Mesenchymal stem cell (in vitro differentiated cells and primary cell): ENCODE measurements at regions not wholly inside any gene's neighbourhood (a gene's known extent, or its start where the extent isn't known, plus 50 kb on each side); places are given as distances from the start of the nearest gene placed in this dataset.

Source experiments
- DNase-seq: peaks from one replicate; pipeline ENCODE4 v3.0.0-alpha.2; 2013
- H2AFZ ChIP-seq: one replicate; pipeline ENCODE4 v1.6.1; 2013; ENCODE audit warnings: low read depth, mild to moderate bottlenecking, control low read depth, inconsistent platforms, low read length, moderate library complexity
- H2AK5ac ChIP-seq: 2 replicates; pipeline ENCODE4 v1.6.1; 2013; ENCODE audit warnings: low read length, moderate library complexity, mild to moderate bottlenecking, inconsistent platforms; ENCODE audit not compliant: severe bottlenecking
- H2BK120ac ChIP-seq: one replicate; pipeline ENCODE4 v1.6.1; 2013; ENCODE audit warnings: low read depth, mild to moderate bottlenecking, inconsistent platforms, low read length, moderate library complexity
- H2BK12ac ChIP-seq, 2 experiments: one replicate each; pipeline ENCODE4 v1.6.1; 2013; ENCODE audit warnings: inconsistent platforms in 2 of 2, low read length in 2 of 2, mild to moderate bottlenecking in 2 of 2, moderate library complexity in 2 of 2, control low read depth in 1 of 2
- H2BK15ac ChIP-seq: one replicate; pipeline ENCODE4 v1.6.1; 2013; ENCODE audit warnings: mild to moderate bottlenecking, low read depth, inconsistent platforms; ENCODE audit not compliant: poor library complexity, severe bottlenecking
- H2BK5ac ChIP-seq: 2 replicates; pipeline ENCODE4 v1.6.1; 2013; ENCODE audit warnings: low read depth, mild to moderate bottlenecking, low read length, control low read depth, inconsistent platforms; ENCODE audit not compliant: poor library complexity, severe bottlenecking
- H3K14ac ChIP-seq, 2 experiments: one replicate each; pipeline ENCODE4 v1.6.1; 2013; ENCODE audit warnings: inconsistent platforms in 2 of 2, low read length in 2 of 2, control low read depth in 1 of 2, mild to moderate bottlenecking in 1 of 2, moderate library complexity in 1 of 2
- H3K18ac ChIP-seq, 2 experiments: one replicate each; pipeline ENCODE4 v1.6.1; 2013; ENCODE audit warnings: inconsistent platforms in 2 of 2, low read length in 2 of 2, control low read depth in 1 of 2, low read depth in 1 of 2, mild to moderate bottlenecking in 1 of 2
- H3K23ac ChIP-seq, 2 experiments: one replicate each; pipeline ENCODE4 v1.6.1; 2013; ENCODE audit warnings: inconsistent platforms in 2 of 2, low read length in 2 of 2, mild to moderate bottlenecking in 2 of 2, moderate library complexity in 2 of 2, control low read depth in 1 of 2
- H3K27ac ChIP-seq: 2 replicates; pipeline ENCODE4 v1.5.1; 2013; ENCODE audit warnings: mild to moderate bottlenecking, moderate library complexity, low read length, control low read depth, inconsistent platforms; ENCODE audit not compliant: poor library complexity, severe bottlenecking
- H3K27me3 ChIP-seq, 2 experiments: 2 replicates each; pipeline versions ENCODE4 v1.6.1 to v1.7.0; 2013; ENCODE audit warnings: low read length in 2 of 2, mild to moderate bottlenecking in 2 of 2, moderate library complexity in 2 of 2, control low read depth in 1 of 2, inconsistent platforms in 1 of 2; ENCODE audit not compliant: control insufficient read depth in 1 of 2, insufficient read depth in 1 of 2
- H3K36me3 ChIP-seq, 2 experiments: 2 replicates each; pipeline versions ENCODE4 v1.6.1 to v1.7.0; 2013; ENCODE audit warnings: low read length in 2 of 2, control low read depth in 1 of 2, inconsistent platforms in 1 of 2, low read depth in 1 of 2, mild to moderate bottlenecking in 1 of 2; ENCODE audit not compliant: insufficient read depth in 2 of 2, control insufficient read depth in 1 of 2
- H3K4ac ChIP-seq, 2 experiments: one replicate each; pipeline ENCODE4 v1.6.1; 2013; ENCODE audit warnings: inconsistent platforms in 2 of 2, low read length in 2 of 2, mild to moderate bottlenecking in 2 of 2, moderate library complexity in 2 of 2, control low read depth in 1 of 2, low read depth in 1 of 2
- H3K4me1 ChIP-seq: 2 replicates; pipeline ENCODE4 v1.6.1; 2013; ENCODE audit warnings: low read depth, low read length, control low read depth; ENCODE audit not compliant: control insufficient read depth, insufficient read depth
- H3K4me2 ChIP-seq: 2 replicates; pipeline ENCODE4 v1.6.1; 2013; ENCODE audit warnings: low read length, mild to moderate bottlenecking, inconsistent platforms; ENCODE audit not compliant: poor library complexity, severe bottlenecking
- H3K4me3 ChIP-seq, 2 experiments: 2 replicates each; pipeline versions ENCODE4 v1.5.1 to v1.7.0; 2013; ENCODE audit warnings: low read length in 2 of 2, mild to moderate bottlenecking in 2 of 2, control low read depth in 1 of 2, low read depth in 1 of 2; ENCODE audit not compliant: insufficient read depth in 1 of 2
- H3K79me1 ChIP-seq: replicated peaks from 2 replicates; pipeline ENCODE4 v1.6.1; 2013; ENCODE audit warnings: mild to moderate bottlenecking, control low read depth, low read length, inconsistent platforms; ENCODE audit not compliant: poor library complexity, severe bottlenecking
- H3K9ac ChIP-seq: 2 replicates; pipeline ENCODE4 v1.7.0; 2013; ENCODE audit warnings: mild to moderate bottlenecking, low read length, moderate library complexity
- H3K9me3 ChIP-seq: 2 replicates; pipeline ENCODE4 v1.7.0; 2013; ENCODE audit warnings: mild to moderate bottlenecking, low read length; ENCODE audit not compliant: control insufficient read depth
- H4K8ac ChIP-seq: one replicate; pipeline ENCODE4 v1.6.1; 2013; ENCODE audit warnings: inconsistent platforms, mild to moderate bottlenecking, low read length, moderate library complexity
- H4K91ac ChIP-seq: one replicate; pipeline ENCODE4 v1.6.1; 2013; ENCODE audit warnings: mild to moderate bottlenecking, low read length, inconsistent platforms
- WGBS: methylation state at CpG from one replicate; pipeline ENCODE4 v1.1.7; 2013; ENCODE audit warnings: mixed read lengths; 5-methylcytosine and 5-hydroxymethylcytosine counted together

GRCh38 chr9:2311920-2312319, 296.8 kb downstream of the SMARCA2 start:
- DNase-seq: no peak
- Histone ChIP-seq H2AFZ (no peak overlapping the region), H3K18ac (no peak overlapping the region), H3K9me3 (peaks cover 54% of the 10 kb centered on the region), H3K36me3 (no peaks in the 10 kb centered on the region), H3K27ac (no peak overlapping the region), H3K9ac (no peak overlapping the region), H3K27me3 (no peaks in the 10 kb centered on the region), H3K14ac (no peak overlapping the region), H3K4ac (no peak overlapping the region), H2BK12ac (no peak overlapping the region), H3K79me1 (no peaks in the 10 kb centered on the region), H2BK15ac (no peak overlapping the region), H2AK5ac (no peak overlapping the region), H4K8ac (no peak overlapping the region), H2BK5ac (no peak overlapping the region), H3K4me1 (no peaks in the 10 kb centered on the region), H3K4me2 (no peak overlapping the region), H2BK120ac (no peak overlapping the region), H3K4me3 (no peak overlapping the region), H3K23ac (no peak overlapping the region), H4K91ac (no peak overlapping the region)

- H3K4me3 ChIP-seq: no peak overlapping the region
- no peak overlapping the region for H2BK15ac ChIP-seq
- H3K4me2 ChIP-seq: no peak overlapping the region
- no peaks in the 10 kb centered on the region for H3K79me1 ChIP-seq
- H2BK120ac ChIP-seq: no peak overlapping the region
- peaks cover 54% of the 10 kb centered on the region for H3K9me3 ChIP-seq
- no peak overlapping the region for H2AFZ ChIP-seq
- no peak overlapping the region for H3K14ac ChIP-seq
- no peak overlapping the region for H3K9ac ChIP-seq
- H3K36me3 ChIP-seq: no peaks in the 10 kb centered on the region
- no peak overlapping the region for H2BK5ac ChIP-seq
- no peak overlapping the region for H4K91ac ChIP-seq
- H2AK5ac ChIP-seq: no peak overlapping the region
- DNase-seq: no peak
- no peak overlapping the region for H3K4ac ChIP-seq
- H3K27me3 ChIP-seq: no peaks in the 10 kb centered on the region
- no peaks in the 10 kb centered on the region for H3K4me1 ChIP-seq
- no peak overlapping the region for H3K23ac ChIP-seq
- 72% methylated on average over 1 of the region's 1 CpG for WGBS
- H3K27ac ChIP-seq: no peak overlapping the region
- H4K8ac ChIP-seq: no peak overlapping the region
- H2BK12ac ChIP-seq: no peak overlapping the region
- no peak overlapping the region for H3K18ac ChIP-seq
These were observed 298.4 kb downstream of the SMARCA2 start for GRCh38 chr9:2313512-2313911.

GRCh38 chr9:2317591-2317990, 302.4 kb downstream of the SMARCA2 start:
- Histone ChIP-seq H3K18ac (no peak overlapping the region), H3K27ac (no peak overlapping the region), H3K4me3 (no peak overlapping the region), H2AK5ac (no peak overlapping the region), H3K14ac (no peak overlapping the region), H3K23ac (no peak overlapping the region), H4K8ac (no peak overlapping the region), H2BK120ac (no peak overlapping the region), H3K4me2 (no peak overlapping the region), H2BK12ac (no peak overlapping the region), H3K4me1 (no peaks in the 10 kb centered on the region), H3K27me3 (no peaks in the 10 kb centered on the region), H2BK15ac (no peak overlapping the region), H4K91ac (no peak overlapping the region), H3K9me3 (peaks cover 24% of the 10 kb centered on the region), H3K9ac (no peak overlapping the region), H2BK5ac (no peak overlapping the region), H3K4ac (no peak overlapping the region), H2AFZ (no peak overlapping the region), H3K79me1 (no peaks in the 10 kb centered on the region), H3K36me3 (no peaks in the 10 kb centered on the region)
- no peak for DNase-seq
- WGBS: 80% methylated on average over 1 of the region's 1 CpG

- Histone ChIP-seq H2BK120ac (no peak overlapping the region), H2BK15ac (no peak overlapping the region), H3K27ac (no peak overlapping the region), H3K4me2 (no peak overlapping the region), H2AK5ac (no peak overlapping the region), H2BK5ac (no peak overlapping the region), H3K9me3 (peaks cover 10% of the 10 kb centered on the region), H2BK12ac (no peak overlapping the region), H3K9ac (no peak overlapping the region), H3K4me3 (no peak overlapping the region), H4K8ac (no peak overlapping the region), H3K27me3 (no peaks in the 10 kb centered on the region), H3K14ac (no peak overlapping the region), H3K36me3 (no peaks in the 10 kb centered on the region), H3K18ac (no peak overlapping the region), H2AFZ (no peak overlapping the region), H3K4ac (no peak overlapping the region), H3K79me1 (no peaks in the 10 kb centered on the region), H3K23ac (no peak overlapping the region), H3K4me1 (no peaks in the 10 kb centered on the region), H4K91ac (no peak overlapping the region)
- DNase-seq: no peak
- 82% methylated on average over 1 of the region's 1 CpG for WGBS
These were observed 302.2 kb upstream of the VLDLR start for GRCh38 chr9:2319421-2319820.
